B cell (primary cell): ENCODE measurements at regions not wholly inside any gene's neighbourhood (a gene's known extent, or its start where the extent isn't known, plus 50 kb on each side); places are given as distances from the start of the nearest gene placed in this dataset.

Experiments used
- CTCF ChIP-seq: fragments of 200-600 bp; IDR thresholded peaks from one replicate; pipeline ENCODE4 v1.8.0; 2022; ENCODE audit warnings: antibody characterized with exemption, mild to moderate bottlenecking
- EZH2 ChIP-seq: IDR thresholded peaks from 2 replicates; pipeline ENCODE4 v1.6.1; 2012; ENCODE audit warnings: borderline replicate concordance, low read depth, mild to moderate bottlenecking, moderate library complexity, low read length; ENCODE audit not compliant: insufficient read depth, poor library complexity, severe bottlenecking

- TF ChIP-seq CTCF = no peak
- TF ChIP-seq EZH2 = no peak
Observed at GRCh38 chr9:87119328-87119881, 172.1 kb upstream of the GAS1 start.
